ENCODE measurements at regions not wholly inside any gene's neighbourhood (a gene's known extent, or its start where the extent isn't known, plus 50 kb on each side); places are given as distances from the start of the nearest gene placed in this dataset.

DNA sequence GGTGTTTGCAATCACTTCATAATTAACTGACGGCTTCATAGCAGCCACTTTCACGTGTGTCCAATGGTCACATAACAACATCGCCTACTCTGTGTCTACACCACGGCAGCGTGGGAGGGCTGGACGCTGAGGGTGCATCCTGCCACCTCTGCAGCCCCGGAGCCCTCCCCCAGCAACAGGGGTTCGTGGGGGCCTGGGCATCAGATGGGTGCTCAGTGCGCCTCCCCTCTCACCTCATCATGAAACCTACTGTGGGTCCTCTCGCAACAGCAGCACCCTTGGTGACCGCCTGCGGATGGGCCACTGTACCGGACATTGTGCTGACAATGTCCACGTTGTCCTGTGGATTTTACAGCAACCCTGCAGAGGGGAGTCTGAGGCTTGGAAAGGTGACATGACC is 193.5 kb downstream of the UQCRFS1 start:
- H3K9me3 ChIP-seq (ENCODE audit: insufficient read depth, low read depth, low read length): peaks cover 17% of the 10 kb centered on the region; the same call in 1 of the 2 replicates
- no peak overlapping the region for H3K4me2 ChIP-seq (ENCODE audit: low read depth, low read length, poor library complexity, severe bottlenecking)
- no peaks in the 10 kb centered on the region for H3K9me2 ChIP-seq (replicated peaks; ENCODE audit: low read depth, low read length)
- no peaks in the 10 kb centered on the region for H3K27me3 ChIP-seq (ENCODE audit: insufficient read depth, low read length, poor library complexity, severe bottlenecking)
- H3K9ac ChIP-seq (ENCODE audit: low read depth, low read length, poor library complexity, severe bottlenecking): no peak overlapping the region
- no peak overlapping the region for H2AFZ ChIP-seq (ENCODE audit: low read length)
- H4K20me1 ChIP-seq (ENCODE audit: insufficient read depth, low read length, poor library complexity, severe bottlenecking): no peaks in the 10 kb centered on the region
- no peaks in the 10 kb centered on the region for H3K4me1 ChIP-seq (ENCODE audit: insufficient read depth, low read length, poor library complexity, severe bottlenecking)
- no peak overlapping the region for H3K4me3 ChIP-seq (ENCODE audit: low read length, poor library complexity, severe bottlenecking)
- TF ChIP-seq, protein P1, sequence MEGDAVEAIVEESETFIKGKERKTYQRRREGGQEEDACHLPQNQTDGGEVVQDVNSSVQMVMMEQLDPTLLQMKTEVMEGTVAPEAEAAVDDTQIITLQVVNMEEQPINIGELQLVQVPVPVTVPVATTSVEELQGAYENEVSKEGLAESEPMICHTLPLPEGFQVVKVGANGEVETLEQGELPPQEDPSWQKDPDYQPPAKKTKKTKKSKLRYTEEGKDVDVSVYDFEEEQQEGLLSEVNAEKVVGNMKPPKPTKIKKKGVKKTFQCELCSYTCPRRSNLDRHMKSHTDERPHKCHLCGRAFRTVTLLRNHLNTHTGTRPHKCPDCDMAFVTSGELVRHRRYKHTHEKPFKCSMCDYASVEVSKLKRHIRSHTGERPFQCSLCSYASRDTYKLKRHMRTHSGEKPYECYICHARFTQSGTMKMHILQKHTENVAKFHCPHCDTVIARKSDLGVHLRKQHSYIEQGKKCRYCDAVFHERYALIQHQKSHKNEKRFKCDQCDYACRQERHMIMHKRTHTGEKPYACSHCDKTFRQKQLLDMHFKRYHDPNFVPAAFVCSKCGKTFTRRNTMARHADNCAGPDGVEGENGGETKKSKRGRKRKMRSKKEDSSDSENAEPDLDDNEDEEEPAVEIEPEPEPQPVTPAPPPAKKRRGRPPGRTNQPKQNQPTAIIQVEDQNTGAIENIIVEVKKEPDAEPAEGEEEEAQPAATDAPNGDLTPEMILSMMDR (conservative IDR thresholded peaks at IDR 0.05; ENCODE audit: low read length): no peak
- no peak for TF ChIP-seq EZH2phosphoT487 (IDR thresholded peaks at IDR 0.05; ENCODE audit: borderline replicate concordance)
- no peaks in the 10 kb centered on the region for H3K79me2 ChIP-seq (ENCODE audit: insufficient read depth, low read length)
- H3K36me3 ChIP-seq (ENCODE audit: insufficient read depth, low read length): no peaks in the 10 kb centered on the region
- no peaks in the 10 kb centered on the region for H3F3A ChIP-seq (ENCODE audit: low read depth)

DNA sequence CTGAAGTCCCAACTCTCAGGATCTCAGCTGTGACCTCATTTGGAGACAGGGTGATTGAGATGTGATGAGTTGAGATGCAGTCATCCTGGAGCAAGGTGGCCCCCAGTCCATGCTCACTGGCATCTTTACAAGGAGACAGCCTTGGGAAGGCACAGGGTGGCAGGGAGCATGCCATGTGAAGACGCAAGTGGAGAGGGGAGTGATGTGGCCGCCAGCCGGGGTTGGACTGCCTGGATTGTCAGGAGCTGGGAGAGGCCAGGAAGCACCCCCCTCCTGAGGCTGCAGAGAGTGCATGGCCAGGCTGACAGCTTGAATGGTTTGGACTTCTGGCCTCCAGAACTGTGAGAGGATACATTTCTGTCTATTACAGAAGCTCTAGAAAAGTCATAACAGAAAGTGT is 194.4 kb downstream of the UQCRFS1 start:
- H3K9me3 ChIP-seq (ENCODE audit: insufficient read depth, low read depth, low read length): peaks cover 17% of the 10 kb centered on the region; the same call in 1 of the 2 replicates
- H3F3A ChIP-seq (ENCODE audit: low read depth): no peaks in the 10 kb centered on the region
- H3K79me2 ChIP-seq (ENCODE audit: insufficient read depth, low read length): no peaks in the 10 kb centered on the region
- no peaks in the 10 kb centered on the region for H4K20me1 ChIP-seq (ENCODE audit: insufficient read depth, low read length, poor library complexity, severe bottlenecking)
- H3K9ac ChIP-seq (ENCODE audit: low read depth, low read length, poor library complexity, severe bottlenecking): no peak overlapping the region
- no peaks in the 10 kb centered on the region for H3K4me1 ChIP-seq (ENCODE audit: insufficient read depth, low read length, poor library complexity, severe bottlenecking)
- H3K9me2 ChIP-seq (replicated peaks; ENCODE audit: low read depth, low read length): no peaks in the 10 kb centered on the region
- TF ChIP-seq EZH2phosphoT487 (IDR thresholded peaks at IDR 0.05; ENCODE audit: borderline replicate concordance): no peak
- TF ChIP-seq, protein P1 (conservative IDR thresholded peaks at IDR 0.05; ENCODE audit: low read length): no peak
- no peak overlapping the region for H2AFZ ChIP-seq (ENCODE audit: low read length)
- H3K4me2 ChIP-seq (ENCODE audit: low read depth, low read length, poor library complexity, severe bottlenecking): no peak overlapping the region
- no peaks in the 10 kb centered on the region for H3K27me3 ChIP-seq (ENCODE audit: insufficient read depth, low read length, poor library complexity, severe bottlenecking)
- no peak overlapping the region for H3K4me3 ChIP-seq (ENCODE audit: low read length, poor library complexity, severe bottlenecking)
- H3K36me3 ChIP-seq (ENCODE audit: insufficient read depth, low read length): no peaks in the 10 kb centered on the region

DNA sequence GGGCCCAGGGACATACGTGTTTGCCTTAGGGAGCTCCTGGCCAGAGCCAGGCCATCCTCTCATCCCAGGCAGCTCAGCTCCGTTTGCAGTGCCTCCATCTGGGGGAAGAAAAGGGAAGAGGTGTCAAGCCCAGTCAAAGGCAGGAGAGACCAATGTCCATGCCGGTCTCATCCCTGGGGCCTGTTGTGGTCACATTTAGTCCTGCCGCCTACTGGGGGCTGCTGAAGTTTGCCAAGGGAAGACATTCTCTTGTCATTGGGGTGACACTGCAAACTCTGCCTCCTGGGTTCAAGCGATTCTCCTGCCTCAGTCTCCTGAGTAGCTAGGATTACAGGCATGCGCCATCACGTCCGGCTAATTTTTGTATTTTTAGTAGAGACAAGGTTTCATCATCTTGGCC is 195.2 kb downstream of the UQCRFS1 start:
- Histone ChIP-seq H2AFZ (ENCODE audit: low read length) (no peak overlapping the region), H4K20me1 (ENCODE audit: insufficient read depth, low read length, poor library complexity, severe bottlenecking) (no peaks in the 10 kb centered on the region), H3K36me3 (ENCODE audit: insufficient read depth, low read length) (no peaks in the 10 kb centered on the region), H3K4me3 (ENCODE audit: low read length, poor library complexity, severe bottlenecking) (no peak overlapping the region), H3K4me1 (ENCODE audit: insufficient read depth, low read length, poor library complexity, severe bottlenecking) (no peaks in the 10 kb centered on the region), H3K27me3 (ENCODE audit: insufficient read depth, low read length, poor library complexity, severe bottlenecking) (no peaks in the 10 kb centered on the region), H3K4me2 (ENCODE audit: low read depth, low read length, poor library complexity, severe bottlenecking) (no peak overlapping the region), H3K79me2 (ENCODE audit: insufficient read depth, low read length) (no peaks in the 10 kb centered on the region), H3K9ac (ENCODE audit: low read depth, low read length, poor library complexity, severe bottlenecking) (no peak overlapping the region), H3K9me2 (replicated peaks; ENCODE audit: low read depth, low read length) (no peaks in the 10 kb centered on the region), H3K9me3 (ENCODE audit: insufficient read depth, low read depth, low read length) (peaks cover 13% of the 10 kb centered on the region; the same call in 1 of the 2 replicates), H3F3A (ENCODE audit: low read depth) (no peaks in the 10 kb centered on the region)
- TF ChIP-seq EZH2phosphoT487 (IDR thresholded peaks at IDR 0.05; ENCODE audit: borderline replicate concordance): no peak
- TF ChIP-seq, protein P1 (conservative IDR thresholded peaks at IDR 0.05; ENCODE audit: low read length): no peak

Data from Loucy (cell line).